Uterus (tissue), 3 donors: ENCODE measurements at regions not wholly inside any gene's neighbourhood (a gene's known extent, or its start where the extent isn't known, plus 50 kb on each side); places are given as distances from the start of the nearest gene placed in this dataset.

ENCODE experiments used
- DNase-seq, 2 donors: peaks; one replicate each; pipeline ENCODE4 v3.0.0-alpha.2; 2019 to 2020
- H3K27ac ChIP-seq, 2 donors: fragments of 200-600 bp; sonication (generic); 1 replicate in 1 of 2; 2 replicates in 1 of 2; pipeline ENCODE4 v1.5.1; 2016 to 2018
- H3K27me3 ChIP-seq, 2 donors: fragments of 200-600 bp; sonication (generic); one replicate each; pipeline ENCODE4 v1.5.1; 2018 to 2019; ENCODE audit warnings: control low read depth in 1 of 2
- H3K36me3 ChIP-seq, 2 donors: fragments of 200-600 bp; sonication (generic); one replicate each; pipeline ENCODE4 v1.5.1; 2019; ENCODE audit warnings: control low read depth in 1 of 2
- H3K4me1 ChIP-seq, 2 donors: fragments of 200-600 bp; sonication (generic); one replicate each; pipeline ENCODE4 v1.5.1; 2018 to 2019; ENCODE audit warnings: control low read depth in 1 of 2
- H3K4me3 ChIP-seq, 2 donors: fragments of 200-600 bp; sonication (generic); 1 replicate in 1 of 2; 2 replicates in 1 of 2; pipeline ENCODE4 v1.5.1; 2018 to 2019; ENCODE audit warnings: mild to moderate bottlenecking in 1 of 2
- H3K9me3 ChIP-seq, 2 donors: fragments of 200-600 bp; sonication (generic); one replicate each; pipeline ENCODE4 v1.5.1; 2019; ENCODE audit warnings: control low read depth in 1 of 2
- CTCF ChIP-seq, 4 experiments: fragments of 200-600 bp in 2 of 4; fragments of 450-650 bp in 2 of 4; sonication (generic) in 2 of 4; IDR thresholded peaks; one replicate each; pipeline ENCODE4 v1.5.1; 2016 to 2019; ENCODE audit warnings: antibody characterized with exemption in 4 of 4, mild to moderate bottlenecking in 2 of 4, moderate library complexity in 1 of 4
- POLR2A ChIP-seq, 2 donors: fragments of 450-650 bp; IDR thresholded peaks; one replicate each; pipeline ENCODE4 v1.6.1; 2016; ENCODE audit warnings: antibody characterized with exemption in 2 of 2, mild to moderate bottlenecking in 1 of 2, moderate library complexity in 1 of 2
- intact Hi-C: fragments of 100-400 bp; cut with DNase I; formaldehyde crosslinking; loops from one replicate; pipeline ENCODE4 v1.15.1; 2023; ENCODE audit warnings: low total_unique reads
- donor health status: DM: yes; HTN: yes; CAD: no.

DNA sequence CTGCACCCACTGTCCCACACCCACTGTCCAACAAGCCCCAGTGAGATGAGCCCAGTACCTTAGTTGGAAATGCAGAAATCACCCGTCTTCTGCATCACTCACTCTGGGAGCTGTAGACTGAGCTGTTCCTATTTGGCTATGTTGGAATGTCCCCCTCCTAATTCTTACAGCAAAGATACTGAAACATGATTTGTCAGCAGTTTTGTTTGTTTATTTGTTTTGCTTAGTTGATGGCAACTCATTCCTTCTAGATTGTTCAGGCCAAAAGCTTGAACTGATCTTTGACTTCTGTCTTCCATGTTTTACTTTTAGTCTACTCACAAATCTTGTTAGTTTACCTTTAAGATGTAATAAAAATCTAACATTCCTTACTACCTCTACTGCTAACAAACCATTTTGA, 233.6 kb upstream of the MIS18BP1 start:
- no peak for DNase-seq
- intact Hi-C loops, result no loop called here
- Histone ChIP-seq H3K27ac (no peak overlapping the region), H3K27me3 (no peaks in the 10 kb centered on the region), H3K4me3 (no peak overlapping the region), H3K36me3 (no peaks in the 10 kb centered on the region), H3K4me1 (no peaks in the 10 kb centered on the region), H3K9me3 (no peaks in the 10 kb centered on the region)
- no peak for TF ChIP-seq CTCF (IDR thresholded peaks at IDR 0.05)
- TF ChIP-seq POLR2A (IDR thresholded peaks at IDR 0.05), result no peak

DNA sequence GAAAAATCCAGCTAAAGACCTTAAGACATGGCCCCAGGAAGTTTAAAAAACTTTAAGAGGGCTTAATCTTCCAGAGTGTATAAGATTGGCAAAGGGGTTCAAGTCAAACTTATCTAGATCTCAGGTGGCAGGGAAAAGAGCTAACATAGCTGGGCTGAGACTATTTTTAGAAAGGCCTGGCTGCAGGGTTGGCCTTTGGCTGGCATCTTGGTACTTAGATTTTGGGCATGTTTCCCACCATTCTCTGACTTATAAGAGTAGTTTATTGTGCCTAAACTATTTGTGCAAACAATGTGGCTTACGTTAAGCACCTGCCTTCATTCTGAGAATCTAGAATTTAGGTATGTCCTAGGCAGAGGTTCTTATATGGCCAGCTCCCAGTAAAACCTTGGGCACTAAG, 214.0 kb upstream of the MIS18BP1 start:
- TF ChIP-seq CTCF (IDR thresholded peaks at IDR 0.05) (no peak), POLR2A (IDR thresholded peaks at IDR 0.05) (no peak)
- H3K27ac ChIP-seq, result no peak overlapping the region
- H3K36me3 ChIP-seq, result no peaks in the 10 kb centered on the region
- H3K4me1 ChIP-seq, result no peaks in the 10 kb centered on the region
- H3K27me3 ChIP-seq, result no peaks in the 10 kb centered on the region
- no peak overlapping the region for H3K4me3 ChIP-seq
- no peaks in the 10 kb centered on the region for H3K9me3 ChIP-seq
- no peak for DNase-seq
- intact Hi-C loops, result no loop called here

- intact Hi-C loops, result no loop called here
- Histone ChIP-seq H3K9me3 (no peaks in the 10 kb centered on the region), H3K4me3 (no peak overlapping the region), H3K27ac (no peak overlapping the region), H3K27me3 (no peaks in the 10 kb centered on the region), H3K36me3 (peaks cover 0 to 2% of the 10 kb centered on the region in 2 donors), H3K4me1 (no peaks in the 10 kb centered on the region)
- no peak for TF ChIP-seq POLR2A (IDR thresholded peaks at IDR 0.05)
- no peak for TF ChIP-seq CTCF (IDR thresholded peaks at IDR 0.05)
- DNase-seq, result no peak
These were observed 181.2 kb upstream of the MIS18BP1 start for GRCh38 chr14:45434221-45434620.

DNA sequence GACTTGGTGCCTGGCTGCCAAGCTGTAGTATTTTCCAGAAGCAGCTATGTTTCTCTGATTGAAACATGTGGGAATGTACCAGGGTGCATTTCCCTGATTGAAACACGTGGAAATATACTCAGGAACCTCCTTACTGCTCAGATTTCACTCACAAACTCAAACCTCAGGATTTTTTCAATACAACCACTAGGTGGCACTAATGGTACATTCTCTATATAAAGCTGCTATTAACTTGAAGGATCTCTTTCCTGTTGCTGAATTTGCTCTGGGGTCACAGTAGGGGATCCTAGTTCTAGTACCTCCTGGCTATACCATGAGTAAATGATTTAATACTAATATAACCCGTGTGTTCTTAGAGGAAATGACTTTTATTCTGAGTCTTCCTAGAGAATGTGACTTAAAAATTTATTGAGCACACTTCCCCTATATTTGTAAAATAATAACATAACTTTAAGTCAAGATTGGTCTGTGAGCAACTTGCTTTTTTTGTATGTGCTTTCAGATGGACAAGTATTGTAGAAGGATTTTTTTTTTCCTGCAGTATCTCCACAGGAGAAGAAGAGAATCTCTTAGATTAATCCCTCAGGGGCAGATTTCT, 173.8 kb upstream of the MIS18BP1 start:
- Histone ChIP-seq H3K27ac (no peak overlapping the region), H3K4me1 (no peaks in the 10 kb centered on the region), H3K27me3 (no peaks in the 10 kb centered on the region), H3K36me3 (no peaks in the 10 kb centered on the region), H3K9me3 (no peaks in the 10 kb centered on the region), H3K4me3 (no peak overlapping the region)
- TF ChIP-seq POLR2A (IDR thresholded peaks at IDR 0.05) (no peak), CTCF (IDR thresholded peaks at IDR 0.05) (peak in 3 of 4 experiments; percentile 22 to 45 (median 26))
- DNase-seq, result no peak
- intact Hi-C loops, result no loop called here

DNA sequence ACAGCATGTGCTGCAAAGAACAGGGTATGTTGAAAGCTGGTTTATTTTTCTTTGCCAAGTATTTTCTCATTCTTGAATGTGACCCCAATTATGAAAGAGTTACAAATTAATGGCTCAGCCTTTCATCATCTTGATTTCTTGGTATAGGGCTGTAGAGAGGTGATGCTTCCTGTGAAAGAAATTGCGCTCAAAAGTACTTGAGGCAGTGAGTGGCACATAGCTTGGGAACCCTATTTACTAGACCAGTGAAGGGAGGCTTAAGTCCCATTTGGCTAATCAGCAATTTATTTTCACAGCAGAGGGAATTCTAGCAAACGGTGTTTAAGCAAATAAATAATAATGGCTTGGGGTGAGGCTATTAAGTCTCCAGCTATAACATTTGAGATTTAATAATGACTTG, 153.9 kb upstream of the MIS18BP1 start:
- intact Hi-C loops, result no loop called here
- no peaks in the 10 kb centered on the region for H3K27me3 ChIP-seq
- no peak overlapping the region for H3K4me3 ChIP-seq
- no peaks in the 10 kb centered on the region for H3K9me3 ChIP-seq
- no peaks in the 10 kb centered on the region for H3K36me3 ChIP-seq
- no peak for TF ChIP-seq CTCF (IDR thresholded peaks at IDR 0.05)
- no peak for TF ChIP-seq POLR2A (IDR thresholded peaks at IDR 0.05)
- H3K4me1 ChIP-seq, result no peaks in the 10 kb centered on the region
- no peak overlapping the region for H3K27ac ChIP-seq
- no peak for DNase-seq
